ENCODE measurements at regions not wholly inside any gene's neighbourhood (a gene's known extent, or its start where the extent isn't known, plus 50 kb on each side); places are given as distances from the start of the nearest gene placed in this dataset.

GRCh38 chr5:57325678-57326397 lies 152.0 kb downstream of the GPBP1 start:
- H3K4me3 ChIP-seq (ENCODE audit: low read depth, low read length), result no peak overlapping the region
- no peak for DNase-seq (ENCODE audit: low read depth)
- no peak for TF ChIP-seq CTCF (IDR thresholded peaks at IDR 0.05; ENCODE audit: low read depth, low read length)
- TF ChIP-seq MYC (IDR thresholded peaks at IDR 0.05; ENCODE audit: low read depth, low read length), result no peak
- no peak for TF ChIP-seq MAX (IDR thresholded peaks at IDR 0.05; ENCODE audit: low read depth, low read length)
- no peak for TF ChIP-seq POLR2A (IDR thresholded peaks at IDR 0.05; ENCODE audit: extremely low read depth, insufficient read length)

- no peak for DNase-seq (ENCODE audit: low read depth)
- TF ChIP-seq MYC (IDR thresholded peaks at IDR 0.05; ENCODE audit: low read depth, low read length), result no peak
- TF ChIP-seq MAX (IDR thresholded peaks at IDR 0.05; ENCODE audit: low read depth, low read length), result no peak
- no peak for TF ChIP-seq POLR2A (IDR thresholded peaks at IDR 0.05; ENCODE audit: extremely low read depth, insufficient read length)
- no peak for TF ChIP-seq CTCF (IDR thresholded peaks at IDR 0.05; ENCODE audit: low read depth, low read length)
- no peak overlapping the region for H3K4me3 ChIP-seq (ENCODE audit: low read depth, low read length)
Observed at GRCh38 chr5:57324861-57325260, 151.0 kb downstream of the GPBP1 start.

- H3K4me3 ChIP-seq (ENCODE audit: low read depth, low read length), result no peak overlapping the region
- TF ChIP-seq POLR2A (IDR thresholded peaks at IDR 0.05; ENCODE audit: extremely low read depth, insufficient read length) (no peak), MYC (IDR thresholded peaks at IDR 0.05; ENCODE audit: low read depth, low read length) (no peak), MAX (IDR thresholded peaks at IDR 0.05; ENCODE audit: low read depth, low read length) (no peak), CTCF (IDR thresholded peaks at IDR 0.05; ENCODE audit: low read depth, low read length) (no peak)
- no peak for DNase-seq (ENCODE audit: low read depth)
Observed at GRCh38 chr5:57324181-57324580, 150.3 kb downstream of the GPBP1 start.

- no peak for TF ChIP-seq MAX (IDR thresholded peaks at IDR 0.05; ENCODE audit: low read depth, low read length)
- TF ChIP-seq POLR2A (IDR thresholded peaks at IDR 0.05; ENCODE audit: extremely low read depth, insufficient read length), result no peak
- TF ChIP-seq CTCF (IDR thresholded peaks at IDR 0.05; ENCODE audit: low read depth, low read length), result no peak
- TF ChIP-seq MYC (IDR thresholded peaks at IDR 0.05; ENCODE audit: low read depth, low read length), result no peak
Observed at GRCh38 chr5:57320582-57320981, 146.7 kb downstream of the GPBP1 start.

GRCh38 chr5:57319628-57320027 lies 145.8 kb downstream of the GPBP1 start:
- TF ChIP-seq MAX (IDR thresholded peaks at IDR 0.05; ENCODE audit: low read depth, low read length) (no peak), POLR2A (IDR thresholded peaks at IDR 0.05; ENCODE audit: extremely low read depth, insufficient read length) (no peak), CTCF (IDR thresholded peaks at IDR 0.05; ENCODE audit: low read depth, low read length) (no peak), MYC (IDR thresholded peaks at IDR 0.05; ENCODE audit: low read depth, low read length) (no peak)
- no peak overlapping the region for H3K4me3 ChIP-seq (ENCODE audit: low read depth, low read length)
- no peak for DNase-seq (ENCODE audit: low read depth)

More at GRCh38 chr5:57320582-57320981, 146.7 kb downstream of the GPBP1 start:
- DNase-seq (ENCODE audit: low read depth), result no peak
- H3K4me3 ChIP-seq (ENCODE audit: low read depth, low read length), result no peak overlapping the region

All from NB4 (cell line).